ENCODE measurements at regions not wholly inside any gene's neighbourhood (a gene's known extent, or its start where the extent isn't known, plus 50 kb on each side); places are given as distances from the start of the nearest gene placed in this dataset.

GRCh38 chr7:86969865-86970264 is 89.6 kb downstream of the ELAPOR2 start:
- DNase-seq (ENCODE audit: low read depth, low spot score): no peak
- TF ChIP-seq, protein P1, sequence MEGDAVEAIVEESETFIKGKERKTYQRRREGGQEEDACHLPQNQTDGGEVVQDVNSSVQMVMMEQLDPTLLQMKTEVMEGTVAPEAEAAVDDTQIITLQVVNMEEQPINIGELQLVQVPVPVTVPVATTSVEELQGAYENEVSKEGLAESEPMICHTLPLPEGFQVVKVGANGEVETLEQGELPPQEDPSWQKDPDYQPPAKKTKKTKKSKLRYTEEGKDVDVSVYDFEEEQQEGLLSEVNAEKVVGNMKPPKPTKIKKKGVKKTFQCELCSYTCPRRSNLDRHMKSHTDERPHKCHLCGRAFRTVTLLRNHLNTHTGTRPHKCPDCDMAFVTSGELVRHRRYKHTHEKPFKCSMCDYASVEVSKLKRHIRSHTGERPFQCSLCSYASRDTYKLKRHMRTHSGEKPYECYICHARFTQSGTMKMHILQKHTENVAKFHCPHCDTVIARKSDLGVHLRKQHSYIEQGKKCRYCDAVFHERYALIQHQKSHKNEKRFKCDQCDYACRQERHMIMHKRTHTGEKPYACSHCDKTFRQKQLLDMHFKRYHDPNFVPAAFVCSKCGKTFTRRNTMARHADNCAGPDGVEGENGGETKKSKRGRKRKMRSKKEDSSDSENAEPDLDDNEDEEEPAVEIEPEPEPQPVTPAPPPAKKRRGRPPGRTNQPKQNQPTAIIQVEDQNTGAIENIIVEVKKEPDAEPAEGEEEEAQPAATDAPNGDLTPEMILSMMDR (optimal IDR thresholded peaks at IDR 0.05 in 1 of 3, IDR thresholded peaks at IDR 0.05 in 1 of 3, conservative IDR thresholded peaks at IDR 0.05 in 1 of 3; ENCODE audit: extremely low read depth in 1 of 3, insufficient read depth in 2 of 3, low read length in 3 of 3): no peak
- TF ChIP-seq EZH2 (IDR thresholded peaks at IDR 0.05; ENCODE audit: low read length): no peak
- no peak for FAIRE-seq
- Histone ChIP-seq H2AFZ (ENCODE audit: control insufficient read depth, low read length) (no peak overlapping the region), H3K9me1 (ENCODE audit: control insufficient read depth, extremely low read depth, insufficient read depth, low read length) (no peaks in the 10 kb centered on the region), H3K79me2 (ENCODE audit: control insufficient read depth, insufficient read depth, low read length) (no peaks in the 10 kb centered on the region), H3K9me3 (ENCODE audit: control insufficient read depth, low read depth, low read length) (no peaks in the 10 kb centered on the region), H3K4me1 (ENCODE audit: control insufficient read depth, extremely low read depth, insufficient read depth, low read length) (no peaks in the 10 kb centered on the region), H3K4me3 (ENCODE audit: control insufficient read depth in 2 of 3, extremely low read depth in 1 of 3, insufficient read depth in 2 of 3, low read depth in 1 of 3, low read length in 3 of 3) (no peak overlapping the region), H3K27ac (ENCODE audit: control insufficient read depth, insufficient read depth, low read length) (no peak overlapping the region), H3K4me2 (ENCODE audit: control insufficient read depth, extremely low read depth, insufficient read depth, low read depth, low read length) (no peak overlapping the region), H3K27me3 (ENCODE audit: control insufficient read depth, extremely low read depth, insufficient read depth, low read length) (no peaks in the 10 kb centered on the region), H4K20me1 (ENCODE audit: control insufficient read depth, extremely low read depth, insufficient read depth, low read length) (no peaks in the 10 kb centered on the region), H3K36me3 (ENCODE audit: control insufficient read depth in 2 of 2, extremely low read depth in 1 of 2, insufficient read depth in 2 of 2, low read length in 2 of 2) (no peaks in the 10 kb centered on the region), H3K9ac (ENCODE audit: control insufficient read depth, extremely low read depth, insufficient read depth, low read length) (no peak overlapping the region)
- dilution Hi-C loops (cut with MboI; ENCODE audit: extremely low pct_ligation_motif_present, low sequenced_read_pairs): no loop called here

DNA sequence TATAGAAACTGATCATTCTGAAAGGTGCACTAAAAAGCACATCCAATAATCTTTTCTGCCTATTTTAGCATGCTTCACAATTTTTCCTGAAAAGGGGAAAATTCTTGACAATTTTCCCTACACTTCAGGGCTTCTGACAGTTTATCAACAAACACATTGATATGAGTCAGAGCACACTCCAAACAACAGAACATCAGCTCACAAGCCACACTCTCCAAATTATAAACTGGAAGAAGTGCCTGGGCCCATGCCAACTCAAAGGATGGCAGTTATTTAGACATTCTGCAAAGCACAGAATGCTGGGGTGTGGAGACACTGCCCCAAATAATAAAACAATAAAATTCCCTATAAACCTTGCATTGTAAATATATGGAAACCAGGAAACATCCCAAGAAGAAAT is 90.8 kb downstream of the ELAPOR2 start:
- Histone ChIP-seq H3K36me3 (ENCODE audit: control insufficient read depth in 2 of 2, extremely low read depth in 1 of 2, insufficient read depth in 2 of 2, low read length in 2 of 2) (no peaks in the 10 kb centered on the region), H4K20me1 (ENCODE audit: control insufficient read depth, extremely low read depth, insufficient read depth, low read length) (no peaks in the 10 kb centered on the region), H3K27ac (ENCODE audit: control insufficient read depth, insufficient read depth, low read length) (no peak overlapping the region), H3K9me1 (ENCODE audit: control insufficient read depth, extremely low read depth, insufficient read depth, low read length) (no peaks in the 10 kb centered on the region), H3K4me3 (ENCODE audit: control insufficient read depth in 2 of 3, extremely low read depth in 1 of 3, insufficient read depth in 2 of 3, low read depth in 1 of 3, low read length in 3 of 3) (no peak overlapping the region), H3K4me2 (ENCODE audit: control insufficient read depth, extremely low read depth, insufficient read depth, low read depth, low read length) (no peak overlapping the region), H3K9me3 (ENCODE audit: control insufficient read depth, low read depth, low read length) (no peaks in the 10 kb centered on the region), H3K4me1 (ENCODE audit: control insufficient read depth, extremely low read depth, insufficient read depth, low read length) (no peaks in the 10 kb centered on the region), H3K9ac (ENCODE audit: control insufficient read depth, extremely low read depth, insufficient read depth, low read length) (no peak overlapping the region), H3K79me2 (ENCODE audit: control insufficient read depth, insufficient read depth, low read length) (no peaks in the 10 kb centered on the region), H3K27me3 (ENCODE audit: control insufficient read depth, extremely low read depth, insufficient read depth, low read length) (no peaks in the 10 kb centered on the region), H2AFZ (ENCODE audit: control insufficient read depth, low read length) (no peak overlapping the region)
- dilution Hi-C loops (cut with MboI; ENCODE audit: extremely low pct_ligation_motif_present, low sequenced_read_pairs): no loop called here
- no peak for TF ChIP-seq EZH2 (IDR thresholded peaks at IDR 0.05; ENCODE audit: low read length)
- TF ChIP-seq, protein P1 (optimal IDR thresholded peaks at IDR 0.05 in 1 of 3, IDR thresholded peaks at IDR 0.05 in 1 of 3, conservative IDR thresholded peaks at IDR 0.05 in 1 of 3; ENCODE audit: extremely low read depth in 1 of 3, insufficient read depth in 2 of 3, low read length in 3 of 3): no peak
- no peak for FAIRE-seq
- no peak for DNase-seq (ENCODE audit: low read depth, low spot score)
